HepG2 (cell line): ENCODE measurements at regions not wholly inside any gene's neighbourhood (a gene's known extent, or its start where the extent isn't known, plus 50 kb on each side); places are given as distances from the start of the nearest gene placed in this dataset.

Experiments
- ARHGAP35 ChIP-seq: sonication (generic); formaldehyde crosslinking; IDR thresholded peaks from 2 replicates; pipeline ENCODE4 v1.9.0; 2022; ENCODE audit warnings: mild to moderate bottlenecking, inconsistent platforms, moderate library complexity, missing genetic modification reagents, borderline replicate concordance
- CBX2 ChIP-seq, 2 experiments: fragments of 200-600 bp in 1 of 2; sonication (generic); formaldehyde crosslinking in 1 of 2; IDR thresholded peaks; 2 replicates each; pipeline versions ENCODE4 v1.7.0 to v1.8.1; 2018 to 2022; ENCODE audit warnings: low read depth in 2 of 2, low read length in 1 of 2, mild to moderate bottlenecking in 1 of 2, missing genetic modification reagents in 1 of 2
- ELF1 ChIP-seq: sonication (generic); formaldehyde crosslinking; IDR thresholded peaks from 2 replicates; pipeline ENCODE4 v1.4.0; 2020; ENCODE audit warnings: missing genetic modification reagents
- GTF3A ChIP-seq: sonication (generic); formaldehyde crosslinking; conservative IDR thresholded peaks from 2 replicates; pipeline ENCODE4 v1.4.0; 2020; ENCODE audit warnings: mild to moderate bottlenecking, missing genetic modification reagents
- KDM1A ChIP-seq: IDR thresholded peaks from 2 replicates; pipeline ENCODE4 v1.6.1; 2016; ENCODE audit warnings: missing compliant biosample characterization
- KLF6 ChIP-seq: IDR thresholded peaks from 2 replicates; pipeline ENCODE4 v1.8.0; 2016; ENCODE audit warnings: missing biosample characterization, missing genetic modification reagents
- MAX ChIP-seq: IDR thresholded peaks from 2 replicates; pipeline ENCODE4 v1.6.1; 2012; ENCODE audit warnings: inconsistent platforms
- NFE2L2 ChIP-seq: fragments of 150-350 bp; IDR thresholded peaks from 2 replicates; pipeline ENCODE4 v1.6.1; 2014; ENCODE audit warnings: low read length
- PBX2 ChIP-seq: IDR thresholded peaks from 2 replicates; pipeline ENCODE4 v1.6.1; 2016; ENCODE audit warnings: control low read depth
- POLR2AphosphoS5 ChIP-seq: IDR thresholded peaks from 2 replicates; pipeline ENCODE4 v1.6.1; 2012; ENCODE audit warnings: low read depth, low read length
- ZKSCAN1 ChIP-seq: fragments of 150-350 bp; IDR thresholded peaks from 2 replicates; pipeline ENCODE4 v1.6.1; 2014; ENCODE audit warnings: low read length
- ZNF564 ChIP-seq: sonication (generic); formaldehyde crosslinking; IDR thresholded peaks from 2 replicates; pipeline ENCODE4 v1.8.1; 2023; ENCODE audit warnings: mild to moderate bottlenecking, missing genetic modification reagents
- TF ChIP-seq, protein P1 (sequence below): sonication (generic); formaldehyde crosslinking; IDR thresholded peaks from 2 replicates; pipeline ENCODE4 v1.5.0; 2020; ENCODE audit warnings: mild to moderate bottlenecking, missing genetic modification reagents, moderate library complexity
- TF ChIP-seq, protein P2 (sequence below): sonication (generic); formaldehyde crosslinking; IDR thresholded peaks from 2 replicates; pipeline ENCODE4 v1.4.0; 2020; ENCODE audit warnings: missing genetic modification reagents

- no peak for TF ChIP-seq GTF3A
- no peak for TF ChIP-seq CBX2 (IDR thresholded peaks at IDR 0.05; ENCODE audit: low read depth, low read length)
- no peak for TF ChIP-seq CBX2 (CRISPR knock-in tag; IDR thresholded peaks at IDR 0.05; ENCODE audit: low read depth)
- TF ChIP-seq ZNF564 (CRISPR knock-in tag), result no peak
- TF ChIP-seq ARHGAP35 (CRISPR knock-in tag), result no peak
- no peak for TF ChIP-seq MAX
- TF ChIP-seq, protein P1, sequence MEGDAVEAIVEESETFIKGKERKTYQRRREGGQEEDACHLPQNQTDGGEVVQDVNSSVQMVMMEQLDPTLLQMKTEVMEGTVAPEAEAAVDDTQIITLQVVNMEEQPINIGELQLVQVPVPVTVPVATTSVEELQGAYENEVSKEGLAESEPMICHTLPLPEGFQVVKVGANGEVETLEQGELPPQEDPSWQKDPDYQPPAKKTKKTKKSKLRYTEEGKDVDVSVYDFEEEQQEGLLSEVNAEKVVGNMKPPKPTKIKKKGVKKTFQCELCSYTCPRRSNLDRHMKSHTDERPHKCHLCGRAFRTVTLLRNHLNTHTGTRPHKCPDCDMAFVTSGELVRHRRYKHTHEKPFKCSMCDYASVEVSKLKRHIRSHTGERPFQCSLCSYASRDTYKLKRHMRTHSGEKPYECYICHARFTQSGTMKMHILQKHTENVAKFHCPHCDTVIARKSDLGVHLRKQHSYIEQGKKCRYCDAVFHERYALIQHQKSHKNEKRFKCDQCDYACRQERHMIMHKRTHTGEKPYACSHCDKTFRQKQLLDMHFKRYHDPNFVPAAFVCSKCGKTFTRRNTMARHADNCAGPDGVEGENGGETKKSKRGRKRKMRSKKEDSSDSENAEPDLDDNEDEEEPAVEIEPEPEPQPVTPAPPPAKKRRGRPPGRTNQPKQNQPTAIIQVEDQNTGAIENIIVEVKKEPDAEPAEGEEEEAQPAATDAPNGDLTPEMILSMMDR (CRISPR knock-in tag), result no peak
- no peak for TF ChIP-seq ELF1 (CRISPR knock-in tag)
- no peak for TF ChIP-seq KDM1A
- no peak for TF ChIP-seq KLF6 (CRISPR knock-in tag)
- TF ChIP-seq NFE2L2, result no peak
- no peak for TF ChIP-seq PBX2 (CRISPR knock-in tag)
- no peak for TF ChIP-seq ZKSCAN1
- TF ChIP-seq, protein P2, sequence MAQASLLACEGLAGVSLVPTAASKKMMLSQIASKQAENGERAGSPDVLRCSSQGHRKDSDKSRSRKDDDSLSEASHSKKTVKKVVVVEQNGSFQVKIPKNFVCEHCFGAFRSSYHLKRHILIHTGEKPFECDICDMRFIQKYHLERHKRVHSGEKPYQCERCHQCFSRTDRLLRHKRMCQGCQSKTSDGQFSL, result no peak
- no peak for TF ChIP-seq POLR2AphosphoS5
Measured at GRCh38 chr10:121167534-121168243, 316.5 kb downstream of the WDR11 start.
